ENCODE measurements at regions not wholly inside any gene's neighbourhood (a gene's known extent, or its start where the extent isn't known, plus 50 kb on each side); places are given as distances from the start of the nearest gene placed in this dataset.
"Not testable (repeated sequence)": the region's sequence is repeated elsewhere in the genome, so short reads cannot be mapped to it uniquely, and the experiment has no call there.

DNA sequence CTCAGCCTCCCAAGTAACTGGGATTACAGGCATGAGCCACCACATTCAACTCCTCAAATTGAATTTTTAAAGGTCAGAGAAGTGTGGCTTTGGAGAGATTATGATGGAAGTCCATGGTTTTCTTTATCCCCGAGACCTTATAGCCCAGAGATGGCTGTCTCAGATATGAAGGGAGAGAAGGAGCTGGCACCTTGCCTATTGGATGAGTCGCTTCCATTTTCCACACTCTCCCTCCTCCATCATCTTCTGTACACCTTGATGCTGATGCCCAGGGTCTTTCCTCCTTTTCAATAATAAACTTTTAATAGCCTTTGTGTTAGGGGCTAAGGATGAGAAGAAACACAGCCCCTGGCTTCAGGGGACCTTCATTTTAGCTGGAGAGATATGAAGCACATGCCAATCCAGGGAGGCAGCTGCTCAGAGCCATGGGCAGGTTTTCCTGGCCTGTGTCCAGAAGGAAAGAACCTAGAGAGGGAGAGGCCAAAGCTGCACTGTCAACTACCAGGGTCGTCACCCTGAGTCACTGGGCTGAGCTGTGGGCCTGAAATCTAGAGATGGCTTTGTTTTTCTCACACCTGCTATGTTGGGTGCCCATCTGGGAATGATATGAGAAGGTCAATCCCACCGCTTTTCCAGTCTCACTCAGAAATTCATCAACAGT is 146.0 kb upstream of the SERTAD2 start:
- peak; percentile 3 for DNase-seq

DNA sequence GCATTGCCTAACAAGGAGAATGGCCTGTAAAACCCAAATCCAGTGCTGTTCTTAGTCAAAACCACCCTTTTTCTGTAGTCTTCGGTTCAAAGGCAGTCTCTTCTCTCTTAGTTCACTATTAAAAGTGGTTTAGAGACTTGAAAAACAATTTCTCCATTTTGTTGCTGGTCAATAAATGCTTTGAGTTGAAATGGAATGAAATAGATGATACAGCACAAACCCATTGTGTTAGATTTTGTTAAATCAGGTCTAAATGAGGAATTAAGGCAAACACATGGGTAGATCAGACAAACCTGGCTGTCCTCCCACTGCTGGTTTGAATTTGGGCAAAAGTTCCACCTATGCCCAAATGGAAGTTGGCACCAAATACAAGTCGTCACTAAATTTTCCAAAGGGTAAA is 150.1 kb upstream of the SERTAD2 start:
- no peak for DNase-seq

DNA sequence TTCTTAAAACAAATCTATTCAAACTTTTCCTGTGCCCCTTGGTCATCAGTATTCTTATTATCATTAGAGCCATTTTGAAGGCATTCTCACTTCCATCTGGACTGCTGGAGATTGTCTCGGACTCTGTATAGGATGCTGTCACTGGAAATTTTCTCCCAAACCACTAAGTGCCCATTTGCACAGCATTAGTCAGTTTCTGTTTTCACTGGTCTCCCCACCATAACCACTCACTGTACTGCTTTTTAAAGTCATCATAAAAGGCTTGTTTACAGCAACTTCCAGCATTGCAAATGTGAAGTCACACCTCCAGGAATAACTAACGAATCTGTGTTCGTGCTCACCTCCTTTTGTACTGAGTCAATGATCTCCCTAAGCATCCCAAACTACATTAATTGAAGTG is 150.9 kb upstream of the SERTAD2 start:
- DNase-seq = no peak

DNA sequence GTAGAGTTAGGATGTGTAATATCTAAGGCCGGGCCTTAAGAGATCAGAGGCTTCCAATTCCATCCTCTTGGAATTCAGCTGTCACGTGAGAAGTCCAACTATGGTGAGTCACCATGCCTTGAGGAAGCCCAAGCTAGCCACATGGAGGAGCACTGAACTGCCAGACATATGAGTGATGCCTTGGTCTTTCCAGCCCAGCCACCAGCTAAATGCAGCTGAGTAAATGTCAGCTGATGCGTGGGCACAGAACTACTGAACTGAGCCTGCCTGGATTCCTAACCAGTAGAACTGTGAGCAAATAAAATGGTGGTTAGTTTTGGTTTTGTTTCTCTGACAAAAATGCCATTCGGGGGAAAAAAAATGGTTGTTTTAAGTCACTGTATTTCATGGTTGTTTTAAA is 153.7 kb upstream of the SERTAD2 start:
- DNase-seq = no peak

DNA sequence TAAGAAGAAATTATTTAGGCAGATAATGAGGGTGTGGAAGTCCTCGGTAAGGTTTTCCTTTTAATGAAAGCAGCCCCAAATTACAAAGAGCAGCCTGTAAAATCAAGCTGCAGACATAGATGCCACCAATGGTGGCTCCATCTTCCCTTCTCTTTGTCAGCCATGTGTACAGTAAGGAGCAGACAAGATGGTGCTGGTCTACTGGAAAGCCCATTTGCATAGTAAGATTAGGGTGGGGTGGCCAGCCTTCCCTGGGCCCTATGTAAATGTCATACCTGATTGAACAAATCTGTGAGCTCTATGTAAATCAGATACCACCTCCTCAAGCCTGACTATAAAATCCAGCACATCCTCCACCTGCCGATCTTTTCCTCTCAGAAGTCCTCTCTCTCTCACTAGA is 154.4 kb upstream of the SERTAD2 start:
- no peak for DNase-seq

DNA sequence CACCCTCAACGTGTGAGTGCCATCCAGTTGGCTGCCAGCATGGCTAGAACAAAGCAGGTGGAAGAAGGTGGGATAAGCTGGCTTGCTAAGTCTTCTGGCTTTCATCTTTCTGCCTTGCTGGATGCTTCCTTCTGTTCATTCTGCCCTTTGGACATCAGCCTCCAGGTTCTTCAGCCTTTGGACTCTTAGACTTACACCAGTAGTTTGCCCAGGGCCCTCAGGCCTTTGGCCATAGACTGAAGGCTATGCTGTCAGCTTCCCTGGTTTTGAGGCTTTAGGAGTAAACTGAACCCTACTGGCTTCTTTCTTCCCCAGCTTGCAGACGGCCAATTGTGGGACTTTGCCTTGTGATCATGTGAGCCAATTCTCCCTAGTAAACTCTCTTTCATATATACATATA is 155.0 kb upstream of the SERTAD2 start:
- no peak for DNase-seq

DNA sequence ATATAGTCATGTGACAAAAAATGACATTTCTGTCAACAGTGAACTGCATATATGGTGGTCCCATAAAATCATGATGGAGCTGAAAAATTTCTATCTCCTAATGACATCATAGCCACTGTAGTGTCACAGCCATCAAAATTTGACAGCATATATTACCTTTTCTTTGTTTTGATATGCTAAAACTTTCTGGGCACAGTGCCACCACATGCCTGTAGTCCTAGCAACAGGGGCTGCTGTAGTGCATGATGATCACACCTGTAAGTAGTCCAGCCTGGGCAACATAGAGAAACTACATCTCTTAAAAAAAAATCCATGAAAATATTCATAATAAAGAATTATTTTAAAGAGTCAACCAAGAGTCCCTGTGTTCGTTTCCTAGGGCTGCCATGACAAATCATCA is 155.5 kb upstream of the SERTAD2 start:
- DNase-seq = peak; percentile 2

DNA sequence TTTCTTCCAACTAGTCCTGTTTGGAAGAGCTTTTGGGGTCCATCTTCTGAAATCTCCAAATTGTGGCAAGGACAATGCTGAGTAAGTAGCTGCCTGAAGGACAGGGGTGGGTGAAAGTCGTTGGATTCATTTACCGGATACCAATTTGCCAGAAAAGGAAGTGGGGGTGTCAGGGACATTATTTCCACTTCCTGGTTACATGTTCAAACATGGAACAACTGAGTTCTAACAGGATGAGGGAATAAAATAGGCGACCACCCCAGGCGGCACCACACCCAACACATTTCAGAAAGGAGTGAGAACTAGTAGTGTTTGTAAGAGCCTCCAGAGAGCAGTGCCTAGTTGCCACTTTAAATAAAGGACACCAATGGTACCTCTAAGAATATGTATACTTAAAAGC is 158.6 kb upstream of the SERTAD2 start:
- no peak for DNase-seq

DNA sequence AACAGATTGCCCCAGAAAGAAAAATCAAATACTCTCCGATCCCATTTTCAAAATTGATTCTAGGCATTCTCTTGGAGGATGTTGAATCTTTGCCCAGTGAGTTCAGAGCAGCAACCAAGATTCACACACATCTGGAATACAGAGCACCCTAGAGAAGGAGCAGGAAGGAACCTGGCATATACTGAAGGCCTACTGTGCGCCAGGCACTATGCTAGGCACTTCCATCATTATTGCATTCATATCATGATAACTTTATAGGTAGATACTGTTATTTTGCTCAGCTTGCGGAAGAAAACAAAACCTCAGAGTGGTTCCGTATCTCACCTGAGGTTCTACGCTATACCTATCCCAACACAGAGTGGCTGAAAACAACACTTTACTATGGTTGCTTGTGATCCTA is 160.3 kb upstream of the SERTAD2 start:
- DNase-seq = no peak

DNA sequence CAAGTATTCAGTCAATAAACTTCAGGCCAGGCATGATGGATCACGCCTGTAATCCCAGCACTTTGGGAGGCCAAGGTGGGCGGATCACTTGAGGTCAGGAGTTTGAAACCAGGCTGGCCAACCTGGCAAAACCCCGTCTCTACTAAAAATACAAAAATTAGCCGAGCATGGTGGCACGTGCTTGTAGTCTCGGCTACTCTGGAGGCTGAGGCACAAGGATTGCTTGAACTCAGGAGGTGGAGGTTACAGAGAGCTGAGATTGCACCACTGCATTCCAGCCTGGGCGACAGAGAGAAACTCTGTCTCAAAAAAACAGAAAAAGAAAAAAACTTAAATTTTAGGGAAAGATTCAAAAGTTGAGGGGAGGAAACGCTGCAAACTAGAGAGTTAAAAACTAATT is 162.8 kb upstream of the SERTAD2 start:
- not testable (repeated sequence) for DNase-seq

DNA sequence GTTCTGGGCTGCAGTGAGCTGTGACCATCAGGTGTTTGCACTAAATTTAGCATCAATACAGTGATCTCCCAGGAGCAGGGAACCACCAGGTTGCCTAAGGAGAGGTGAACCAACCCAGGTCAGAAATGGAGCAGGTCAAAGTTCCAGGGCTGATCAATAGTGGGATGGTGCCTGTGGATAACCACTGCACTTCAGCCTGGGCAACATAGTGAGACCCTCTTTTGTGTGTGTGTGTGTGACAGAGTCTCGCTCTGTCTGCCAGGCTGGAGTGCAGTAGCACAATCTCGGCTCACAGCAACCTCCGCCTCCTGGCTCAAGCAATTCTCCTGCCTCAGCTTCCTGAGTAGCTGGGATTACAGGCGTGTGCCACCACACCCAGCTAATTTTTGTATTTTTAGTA is 163.7 kb upstream of the SERTAD2 start:
- DNase-seq = no peak

DNA sequence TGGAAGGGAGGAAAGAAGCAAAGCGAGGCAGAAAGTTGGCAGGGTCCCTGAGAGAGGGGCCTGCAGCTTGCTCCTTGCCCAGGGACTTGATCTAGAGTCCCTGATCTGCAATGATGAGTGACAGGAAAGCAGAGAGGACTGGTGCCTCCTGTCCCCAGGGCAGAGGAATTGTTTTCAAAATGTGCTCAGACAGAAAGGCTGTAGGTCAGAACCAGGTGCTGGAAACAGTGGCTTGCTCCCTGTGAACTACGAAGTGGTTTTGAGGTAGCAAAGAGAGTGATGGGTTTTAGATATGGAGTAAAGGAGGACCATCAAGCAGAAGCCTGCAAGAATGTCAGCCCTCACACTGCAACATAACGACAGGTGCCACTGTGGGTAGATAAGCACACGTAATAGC is 164.9 kb upstream of the SERTAD2 start:
- no peak for DNase-seq

DNA sequence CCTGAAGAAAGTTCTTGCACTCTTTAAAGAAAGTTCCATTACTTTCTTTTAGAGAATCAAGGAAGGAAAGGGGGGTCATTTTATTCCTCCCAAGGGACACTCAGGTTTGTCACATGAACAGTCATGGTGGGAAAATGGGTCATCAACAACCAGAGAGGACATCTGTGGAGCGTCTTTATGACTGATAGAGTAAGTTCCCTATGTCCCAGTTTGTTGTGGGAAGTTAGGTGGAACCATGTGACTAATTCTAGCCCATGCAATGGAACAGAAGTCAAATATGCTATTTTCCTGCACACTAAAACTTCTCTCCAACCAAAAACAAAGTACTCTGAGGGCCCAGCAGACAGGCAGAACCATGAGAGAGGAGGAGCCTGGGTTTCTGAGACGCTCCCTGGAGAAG is 165.6 kb upstream of the SERTAD2 start:
- no peak for DNase-seq

DNA sequence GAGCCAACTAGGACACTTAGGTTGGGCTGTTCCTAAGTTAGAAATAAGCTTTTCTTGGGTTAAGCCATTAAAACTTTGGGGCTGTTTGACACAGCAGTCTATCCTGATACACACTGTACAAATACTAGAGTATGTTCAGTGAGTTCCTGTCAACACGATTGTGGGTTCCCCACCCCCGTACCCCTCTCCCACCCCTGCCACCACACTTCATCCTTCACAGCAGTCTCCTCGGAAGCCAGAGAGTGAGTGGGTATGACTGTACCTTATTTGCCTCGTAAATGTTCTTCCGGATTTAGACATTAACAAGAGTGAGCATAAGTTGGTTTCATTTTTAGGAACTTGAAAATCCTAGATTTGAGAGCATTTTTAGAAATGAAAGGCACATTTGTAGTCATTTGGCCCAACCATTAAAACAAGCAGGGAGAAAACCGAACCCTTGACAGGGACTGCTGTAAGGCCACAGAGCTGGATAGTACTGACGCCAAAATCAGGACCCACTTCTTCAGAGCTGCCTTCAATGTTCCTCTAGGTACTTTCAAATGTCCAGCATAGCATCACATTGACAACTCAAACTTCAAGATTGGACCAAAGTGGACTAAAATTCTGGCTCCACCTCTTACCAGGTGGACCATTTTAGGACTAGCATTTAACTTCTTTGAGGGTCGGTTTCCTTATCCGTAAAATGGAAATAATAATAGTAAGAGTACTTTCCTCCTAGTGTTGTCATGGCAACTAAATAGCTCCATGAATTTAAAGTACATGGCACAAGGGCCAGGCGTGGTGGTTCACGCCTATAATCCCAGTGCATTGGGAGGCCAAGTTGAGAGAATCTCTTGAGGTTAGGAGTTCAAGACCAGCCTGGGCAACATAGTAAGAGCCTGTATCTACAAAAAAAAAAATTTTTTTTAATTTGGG is 166.3 kb upstream of the SERTAD2 start:
- DNase-seq = no peak

DNA sequence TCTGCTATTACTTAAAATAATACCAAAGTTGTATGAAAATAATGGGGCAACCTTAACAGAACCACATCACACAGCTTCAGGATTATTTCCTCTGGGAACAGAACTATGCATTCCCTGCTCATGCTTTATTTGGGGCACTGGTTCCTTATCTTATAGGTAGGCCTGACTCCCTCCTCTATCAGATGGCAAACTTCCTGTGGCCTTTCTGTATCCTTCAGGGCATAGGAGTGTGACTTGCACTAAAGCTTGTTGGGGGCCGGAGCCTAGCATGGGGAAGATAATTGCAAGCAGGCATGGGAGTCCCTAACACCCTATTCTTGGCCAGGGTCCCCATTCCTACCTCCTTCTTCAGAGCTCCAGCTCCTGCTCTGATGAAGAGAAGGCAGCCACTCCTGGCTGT is 167.2 kb upstream of the SERTAD2 start:
- DNase-seq = no peak

DNA sequence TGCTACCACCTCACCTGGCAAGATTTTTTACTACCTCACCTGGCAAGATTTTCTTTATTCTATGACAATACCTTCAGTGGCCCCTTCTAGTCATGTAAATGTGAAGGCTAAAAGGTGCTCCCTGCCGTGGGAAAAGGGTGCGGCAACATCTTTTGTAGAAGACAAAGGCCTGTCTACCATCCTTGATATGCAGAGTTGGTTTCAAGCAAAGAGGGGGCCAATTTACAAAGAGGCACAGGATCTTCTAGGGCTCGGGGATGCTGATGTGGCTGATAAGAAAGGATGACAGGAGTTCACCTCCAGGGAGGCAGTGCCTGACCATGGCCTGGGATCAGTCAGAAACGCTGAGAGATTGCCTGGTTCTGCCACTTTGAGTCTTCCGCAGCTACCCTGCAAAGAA is 165.4 kb upstream of the SLC1A4 start:
- no peak for DNase-seq

DNA sequence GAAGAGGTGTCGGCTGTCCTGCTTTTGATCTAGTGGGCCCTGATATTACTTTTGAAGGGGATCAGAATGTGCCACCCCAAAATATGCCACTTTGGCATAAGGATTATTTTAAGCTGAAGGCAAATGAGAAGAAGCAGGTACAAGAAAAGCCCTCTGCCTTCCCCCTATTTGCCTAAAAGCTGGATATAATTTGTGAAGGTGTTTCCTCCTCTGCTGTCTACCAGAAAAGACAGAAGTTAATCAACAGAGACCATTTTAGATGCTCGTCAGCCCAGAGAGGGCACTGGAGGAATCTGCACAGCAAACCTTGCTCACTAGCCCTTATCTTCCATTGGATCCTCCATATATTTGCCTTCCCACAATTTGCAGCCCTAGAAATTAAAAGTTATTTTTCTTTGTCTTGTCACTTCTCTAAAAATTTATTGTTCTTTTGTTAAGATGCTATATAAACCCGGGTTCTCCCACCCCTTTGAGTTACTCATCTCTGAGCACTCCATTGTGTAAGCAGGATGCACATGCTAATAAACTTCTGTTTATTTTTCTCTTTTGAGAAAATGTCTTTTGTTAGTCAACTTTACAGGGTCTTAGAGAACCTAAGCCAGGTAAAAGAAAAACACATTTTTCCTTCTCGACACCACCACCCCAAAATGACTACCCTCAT is 163.2 kb upstream of the SLC1A4 start:
- no peak for DNase-seq

DNA sequence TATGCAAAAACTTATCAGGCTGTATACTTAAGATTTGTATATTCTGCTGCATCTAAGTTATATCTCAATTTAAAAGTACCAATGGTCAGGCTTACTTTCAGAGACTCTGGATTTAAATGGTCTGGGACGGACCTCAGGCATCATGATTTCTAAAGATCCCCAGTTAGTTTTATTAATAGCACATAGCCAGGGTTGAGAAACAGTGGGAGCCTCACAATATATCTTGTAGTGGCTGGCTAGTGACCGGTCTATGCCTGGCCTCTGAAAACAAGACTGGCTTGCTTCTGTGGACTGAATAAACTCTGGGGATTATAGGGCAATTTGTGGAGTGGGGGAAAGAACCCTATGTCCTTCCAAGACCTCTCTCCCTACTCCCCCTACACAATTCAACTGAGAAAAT is 162.5 kb upstream of the SLC1A4 start:
- no peak for DNase-seq

DNA sequence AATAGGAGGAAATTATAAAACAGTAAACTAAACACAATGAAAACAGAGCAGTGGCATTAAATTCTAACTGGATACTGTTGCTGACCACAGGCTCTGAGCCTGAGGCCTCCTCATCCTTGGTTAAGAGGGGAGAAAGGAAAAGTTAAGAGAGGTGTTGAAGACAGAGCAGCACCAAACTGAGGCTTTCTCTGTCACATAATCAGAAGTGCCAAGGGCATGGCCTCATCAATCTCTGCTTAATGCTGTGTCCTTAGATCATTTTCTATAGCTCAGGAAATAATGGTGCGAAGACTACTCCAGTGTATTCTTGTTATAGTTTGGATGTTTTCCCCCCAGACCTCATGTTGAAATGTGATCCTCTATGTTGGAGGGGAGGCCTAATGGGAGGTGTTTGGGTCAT is 160.9 kb upstream of the SLC1A4 start:
- DNase-seq = no peak

DNA sequence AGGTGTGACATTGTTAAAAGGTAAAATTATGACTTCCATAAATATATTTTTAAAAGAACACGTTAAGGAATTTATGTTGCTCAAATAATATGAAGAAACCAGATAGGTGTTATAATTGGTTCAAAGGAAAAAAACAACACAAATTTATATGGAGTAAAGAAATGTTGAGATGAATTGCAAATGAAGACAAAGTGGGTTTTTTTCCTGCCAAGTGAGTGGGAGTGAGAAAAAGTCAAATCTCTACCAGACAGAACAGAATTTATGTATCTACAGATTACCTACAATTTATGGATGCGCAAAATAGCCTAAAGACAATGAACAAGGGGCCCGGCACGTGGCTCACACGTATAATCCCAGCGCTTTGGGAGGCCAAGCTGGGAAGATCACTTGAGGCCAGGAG is 159.7 kb upstream of the SLC1A4 start:
- DNase-seq = no peak

DNA sequence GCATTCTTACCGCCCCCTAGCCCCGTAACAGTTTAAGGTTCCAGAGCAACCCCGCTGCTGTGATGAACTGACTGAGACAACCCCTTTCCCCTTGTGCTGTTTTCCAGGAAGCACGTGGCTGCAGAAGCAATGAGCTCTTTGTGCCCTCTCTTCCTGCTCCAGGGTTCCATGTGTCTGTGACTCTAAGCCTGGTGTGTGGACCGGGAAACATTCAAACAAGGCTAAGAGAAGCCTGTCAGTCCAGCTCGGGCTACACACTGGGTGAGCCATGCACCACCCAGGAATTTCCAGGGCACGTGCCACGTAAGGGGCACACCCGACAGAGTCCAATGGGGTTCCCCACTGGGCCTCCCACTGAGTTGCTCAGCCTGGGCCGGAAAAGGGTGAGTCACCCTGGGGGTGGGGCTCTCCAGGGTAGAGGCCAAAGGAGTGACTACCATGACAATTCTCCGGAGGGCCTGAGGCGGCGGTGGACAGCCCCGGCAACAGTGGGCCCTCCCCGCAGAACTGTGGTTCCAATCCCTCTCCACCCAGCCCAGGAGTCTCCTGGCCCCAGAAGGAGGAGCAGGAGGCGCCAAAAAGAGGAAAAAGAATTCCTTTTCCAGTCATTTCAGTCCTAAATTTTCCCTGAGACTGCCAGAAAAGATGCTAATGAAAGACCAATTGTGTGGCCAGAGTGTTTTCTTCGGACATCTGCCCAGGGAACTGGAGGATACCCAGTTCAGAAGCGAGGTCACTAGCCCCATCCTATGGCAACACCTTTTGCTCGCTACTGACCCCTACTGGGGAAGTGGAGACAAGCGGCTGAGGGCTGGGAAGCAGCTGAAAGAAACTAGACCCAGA is 157.8 kb upstream of the SLC1A4 start:
- peak; percentile 28 for DNase-seq

DNA sequence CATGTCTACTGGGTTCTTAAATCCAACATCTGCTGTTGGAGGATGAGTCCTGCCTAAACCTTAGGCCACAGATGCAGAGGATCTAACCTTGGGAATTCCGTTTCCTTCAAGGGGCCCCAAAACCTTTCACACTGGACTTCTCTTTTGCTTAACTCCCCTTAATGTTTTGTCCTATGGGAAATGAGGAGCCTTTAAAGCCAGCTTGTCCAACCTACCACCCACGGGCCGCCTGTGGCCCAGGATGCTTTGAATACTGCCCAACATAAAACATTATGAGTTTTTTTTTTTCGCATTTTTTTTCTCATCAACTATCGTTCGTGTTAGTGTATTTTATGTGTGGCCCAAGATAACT is 157.2 kb upstream of the SLC1A4 start:
- DNase-seq = no peak

DNA sequence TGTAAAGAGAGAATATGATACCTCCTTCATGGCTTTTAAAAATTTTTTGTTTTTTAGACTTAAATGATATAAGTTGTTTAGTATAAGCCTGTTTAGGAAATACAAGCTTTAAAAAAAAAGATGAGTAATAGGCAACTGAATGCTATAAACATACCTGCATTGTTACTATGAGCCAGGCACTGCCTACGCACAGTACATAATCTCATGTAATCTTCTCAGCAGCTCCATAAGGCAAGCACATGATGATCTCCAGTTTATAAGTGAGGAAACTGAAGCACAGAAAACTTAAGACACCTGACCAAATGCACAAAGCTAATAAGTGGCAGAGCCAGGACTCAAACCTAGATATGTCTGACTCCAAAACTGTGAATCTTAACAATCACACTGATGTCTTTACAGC is 156.3 kb upstream of the SLC1A4 start:
- no peak for DNase-seq

Data from NCI-H69 (cell line).